ENCODE measurements at regions not wholly inside any gene's neighbourhood (a gene's known extent, or its start where the extent isn't known, plus 50 kb on each side); places are given as distances from the start of the nearest gene placed in this dataset.

- no peak for DNase-seq
Measured at GRCh38 chr10:107398115-107398514, 233.6 kb upstream of the SORCS1 start.

GRCh38 chr10:107391901-107392300 lies 227.4 kb upstream of the SORCS1 start:
- DNase-seq = no peak

GRCh38 chr10:107390563-107390962 lies 226.1 kb upstream of the SORCS1 start:
- no peak for DNase-seq

- no peak for DNase-seq
Measured at GRCh38 chr10:107383357-107383756, 218.9 kb upstream of the SORCS1 start.

GRCh38 chr10:107379601-107380000 lies 215.1 kb upstream of the SORCS1 start:
- DNase-seq = no peak

GRCh38 chr10:107371801-107372200 lies 207.3 kb upstream of the SORCS1 start:
- DNase-seq = no peak

GRCh38 chr10:107364872-107365271 lies 200.4 kb upstream of the SORCS1 start:
- DNase-seq = no peak

- no peak for DNase-seq
Measured at GRCh38 chr10:107362306-107362705, 197.8 kb upstream of the SORCS1 start.

- no peak for DNase-seq
Measured at GRCh38 chr10:107357033-107357432, 192.5 kb upstream of the SORCS1 start.

GRCh38 chr10:107356396-107356795 lies 191.9 kb upstream of the SORCS1 start:
- DNase-seq = no peak

GRCh38 chr10:107342711-107343110 lies 178.2 kb upstream of the SORCS1 start:
- DNase-seq = no peak

GRCh38 chr10:107341281-107341680 lies 176.8 kb upstream of the SORCS1 start:
- DNase-seq = no peak

GRCh38 chr10:107340326-107340725 lies 175.8 kb upstream of the SORCS1 start:
- no peak for DNase-seq

GRCh38 chr10:107336061-107336460 lies 171.6 kb upstream of the SORCS1 start:
- DNase-seq = no peak

GRCh38 chr10:107317592-107317991 lies 153.1 kb upstream of the SORCS1 start:
- DNase-seq = no peak

- DNase-seq = no peak
Measured at GRCh38 chr10:107303203-107303602, 138.7 kb upstream of the SORCS1 start.

- DNase-seq = no peak
Measured at GRCh38 chr10:107299606-107300005, 135.1 kb upstream of the SORCS1 start.

GRCh38 chr10:107284187-107284586 lies 119.7 kb upstream of the SORCS1 start:
- DNase-seq = no peak

GRCh38 chr10:107280293-107280692 lies 115.8 kb upstream of the SORCS1 start:
- DNase-seq = no peak

- no peak for DNase-seq
Measured at GRCh38 chr10:107277591-107277990, 113.1 kb upstream of the SORCS1 start.

- DNase-seq = no peak
Measured at GRCh38 chr10:107275806-107276205, 111.3 kb upstream of the SORCS1 start.

GRCh38 chr10:107269626-107270025 lies 105.1 kb upstream of the SORCS1 start:
- DNase-seq = no peak

GRCh38 chr10:107264742-107265141 lies 100.2 kb upstream of the SORCS1 start:
- DNase-seq = no peak

- DNase-seq = no peak
Measured at GRCh38 chr10:107244122-107244521, 79.6 kb upstream of the SORCS1 start.

GRCh38 chr10:107238275-107238674 lies 73.8 kb upstream of the SORCS1 start:
- DNase-seq = no peak

- no peak for DNase-seq
Measured at GRCh38 chr10:107232013-107232412, 67.5 kb upstream of the SORCS1 start.
